PFSK-1 (cell line): ENCODE measurements at regions not wholly inside any gene's neighbourhood (a gene's known extent, or its start where the extent isn't known, plus 50 kb on each side); places are given as distances from the start of the nearest gene placed in this dataset.

ENCODE experiments used
- FOXP2 ChIP-seq: optimal IDR thresholded peaks from 2 replicates; pipeline ENCODE3; 2011; ENCODE audit warnings: borderline replicate concordance, control low read depth, inconsistent platforms; ENCODE audit not compliant: insufficient read depth; ENCODE audit errors: extremely low read length, extremely low read depth
- POLR2AphosphoS5 ChIP-seq: IDR thresholded peaks from 2 replicates; pipeline ENCODE4 v1.6.1; 2012; ENCODE audit warnings: low read depth, mild to moderate bottlenecking, control low read depth, low read length, moderate library complexity
- REST ChIP-seq, 2 experiments: IDR thresholded peaks; 2 replicates each; pipeline versions ENCODE4 v1.6.1 to v1.8.0; 2011 to 2012; ENCODE audit warnings: low read depth in 2 of 2, low read length in 2 of 2, control low read depth in 1 of 2, inconsistent platforms in 1 of 2, mild to moderate bottlenecking in 1 of 2, moderate library complexity in 1 of 2; ENCODE audit not compliant: insufficient read depth in 1 of 2
- SIN3A ChIP-seq: IDR thresholded peaks from 2 replicates; pipeline ENCODE4 v1.6.1; 2012; ENCODE audit warnings: mild to moderate bottlenecking, low read length, moderate library complexity, borderline replicate concordance; ENCODE audit not compliant: insufficient read depth
- TAF1 ChIP-seq: IDR thresholded peaks from 2 replicates; pipeline ENCODE4 v1.6.1; 2012; ENCODE audit warnings: low read length, control low read depth, borderline replicate concordance; ENCODE audit not compliant: insufficient read depth

- no peak for TF ChIP-seq SIN3A
These were observed 803.1 kb upstream of the RAB6C start for GRCh38 chr2:129176375-129176774.

GRCh38 chr2:129178356-129178755 is 801.1 kb upstream of the RAB6C start:
- TF ChIP-seq SIN3A: no peak
- no peak for TF ChIP-seq FOXP2
- no peak for TF ChIP-seq POLR2AphosphoS5
- no peak for TF ChIP-seq TAF1
- no peak for TF ChIP-seq REST (IDR thresholded peaks at IDR 0.05; ENCODE audit: insufficient read depth in 1 of 2, low read depth in 2 of 2, low read length in 2 of 2)

GRCh38 chr2:129179199-129179598 is 800.3 kb upstream of the RAB6C start:
- TF ChIP-seq POLR2AphosphoS5 (no peak), REST (IDR thresholded peaks at IDR 0.05; ENCODE audit: insufficient read depth in 1 of 2, low read depth in 2 of 2, low read length in 2 of 2) (no peak), TAF1 (no peak), SIN3A (no peak), FOXP2 (no peak)

GRCh38 chr2:129180124-129180716 is 799.2 kb upstream of the RAB6C start:
- TF ChIP-seq REST (IDR thresholded peaks at IDR 0.05; ENCODE audit: insufficient read depth in 1 of 2, low read depth in 2 of 2, low read length in 2 of 2) (no peak), TAF1 (no peak), POLR2AphosphoS5 (no peak), SIN3A (no peak)

GRCh38 chr2:129181433-129181832 is 798.0 kb upstream of the RAB6C start:
- TF ChIP-seq TAF1 (no peak), SIN3A (no peak), FOXP2 (no peak), REST (IDR thresholded peaks at IDR 0.05; ENCODE audit: insufficient read depth in 1 of 2, low read depth in 2 of 2, low read length in 2 of 2) (no peak), POLR2AphosphoS5 (no peak)

- TF ChIP-seq SIN3A (no peak), TAF1 (no peak), POLR2AphosphoS5 (no peak), REST (IDR thresholded peaks at IDR 0.05; ENCODE audit: insufficient read depth in 1 of 2, low read depth in 2 of 2, low read length in 2 of 2) (no peak), FOXP2 (no peak)
These were observed 797.5 kb upstream of the RAB6C start for GRCh38 chr2:129181963-129182362.
